ENCODE measurements at regions not wholly inside any gene's neighbourhood (a gene's known extent, or its start where the extent isn't known, plus 50 kb on each side); places are given as distances from the start of the nearest gene placed in this dataset.

DNA sequence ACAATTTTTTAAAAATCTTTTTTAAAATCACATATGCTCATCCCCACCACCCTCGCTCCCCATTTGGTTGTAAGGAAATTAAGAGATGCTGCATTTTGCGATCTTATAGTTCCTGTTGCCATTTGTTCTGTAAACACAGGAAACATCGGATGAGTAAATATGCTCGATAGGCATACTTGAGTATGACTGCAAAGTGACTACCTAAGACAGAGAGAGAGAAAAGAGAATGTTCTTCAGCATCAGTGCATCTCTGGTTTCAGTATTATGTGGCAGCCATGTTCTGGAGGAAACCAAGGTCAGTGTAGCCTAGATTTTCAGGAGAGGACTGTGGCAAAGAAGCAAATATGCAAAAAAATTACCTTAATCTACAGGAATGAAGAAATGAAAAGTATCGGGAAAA is 265.5 kb upstream of the FMN2 start:
- Histone ChIP-seq H3K36me3 (no peaks in the 10 kb centered on the region), H3K27me3 (no peaks in the 10 kb centered on the region), H2AFZ (replicated peaks) (no peak overlapping the region), H3K27ac (no peak overlapping the region), H3F3A (ENCODE audit: low read depth) (no peaks in the 10 kb centered on the region), H3K4me3 (no peak overlapping the region), H3K9ac (no peak overlapping the region), H3K9me3 (ENCODE audit: low read depth) (no peaks in the 10 kb centered on the region), H3K4me1 (no peaks in the 10 kb centered on the region), H3K4me2 (no peak overlapping the region), H3K79me2 (ENCODE audit: low read depth) (no peaks in the 10 kb centered on the region), H4K20me1 (ENCODE audit: low read depth) (no peaks in the 10 kb centered on the region)
- TF ChIP-seq EZH2 (IDR thresholded peaks at IDR 0.05), result no peak
- TF ChIP-seq, protein P1, sequence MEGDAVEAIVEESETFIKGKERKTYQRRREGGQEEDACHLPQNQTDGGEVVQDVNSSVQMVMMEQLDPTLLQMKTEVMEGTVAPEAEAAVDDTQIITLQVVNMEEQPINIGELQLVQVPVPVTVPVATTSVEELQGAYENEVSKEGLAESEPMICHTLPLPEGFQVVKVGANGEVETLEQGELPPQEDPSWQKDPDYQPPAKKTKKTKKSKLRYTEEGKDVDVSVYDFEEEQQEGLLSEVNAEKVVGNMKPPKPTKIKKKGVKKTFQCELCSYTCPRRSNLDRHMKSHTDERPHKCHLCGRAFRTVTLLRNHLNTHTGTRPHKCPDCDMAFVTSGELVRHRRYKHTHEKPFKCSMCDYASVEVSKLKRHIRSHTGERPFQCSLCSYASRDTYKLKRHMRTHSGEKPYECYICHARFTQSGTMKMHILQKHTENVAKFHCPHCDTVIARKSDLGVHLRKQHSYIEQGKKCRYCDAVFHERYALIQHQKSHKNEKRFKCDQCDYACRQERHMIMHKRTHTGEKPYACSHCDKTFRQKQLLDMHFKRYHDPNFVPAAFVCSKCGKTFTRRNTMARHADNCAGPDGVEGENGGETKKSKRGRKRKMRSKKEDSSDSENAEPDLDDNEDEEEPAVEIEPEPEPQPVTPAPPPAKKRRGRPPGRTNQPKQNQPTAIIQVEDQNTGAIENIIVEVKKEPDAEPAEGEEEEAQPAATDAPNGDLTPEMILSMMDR (IDR thresholded peaks at IDR 0.05), result no peak
- no peak for TF ChIP-seq EZH2phosphoT487 (IDR thresholded peaks at IDR 0.05)
- no peaks in the 10 kb centered on the region for H3K9me3 Mint-ChIP-seq
- DNase-seq (ENCODE audit: low spot score), result no peak
- no peak overlapping the region for H3K27ac Mint-ChIP-seq
- no peaks in the 10 kb centered on the region for H3K36me3 Mint-ChIP-seq
- H3K4me3 Mint-ChIP-seq, result no peak overlapping the region
- H3K27me3 Mint-ChIP-seq (ENCODE audit: insufficient read depth, low read depth), result no peaks in the 10 kb centered on the region
- peaks cover 13% of the 10 kb centered on the region for H3K4me1 Mint-ChIP-seq

DNA sequence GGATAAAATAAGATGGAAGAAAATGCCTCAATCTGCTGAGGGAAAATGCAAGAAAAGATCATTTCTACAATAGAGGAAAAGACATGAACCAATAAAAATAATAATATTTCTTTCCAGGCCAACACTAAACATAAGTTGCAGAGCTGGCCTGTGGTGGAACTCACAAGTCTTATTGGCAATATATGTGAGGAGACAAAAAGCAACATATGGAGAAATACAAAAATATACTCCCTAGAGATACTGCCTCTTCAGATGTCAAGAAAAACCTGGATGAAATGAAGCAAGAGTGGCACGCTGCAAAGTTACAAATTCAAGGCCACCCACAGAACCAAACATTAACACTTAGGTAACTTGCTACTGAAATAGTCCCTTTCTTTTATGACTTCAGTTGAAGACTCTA is 264.9 kb upstream of the FMN2 start:
- Histone ChIP-seq H2AFZ (replicated peaks) (no peak overlapping the region), H3K27me3 (no peaks in the 10 kb centered on the region), H3K36me3 (no peaks in the 10 kb centered on the region), H3F3A (ENCODE audit: low read depth) (no peaks in the 10 kb centered on the region), H3K4me1 (no peaks in the 10 kb centered on the region), H3K9me3 (ENCODE audit: low read depth) (no peaks in the 10 kb centered on the region), H3K27ac (no peak overlapping the region), H3K9ac (no peak overlapping the region), H3K4me3 (no peak overlapping the region), H3K4me2 (no peak overlapping the region), H3K79me2 (ENCODE audit: low read depth) (no peaks in the 10 kb centered on the region), H4K20me1 (ENCODE audit: low read depth) (no peaks in the 10 kb centered on the region)
- Mint-ChIP-seq H3K27ac (no peak overlapping the region), H3K9me3 (no peaks in the 10 kb centered on the region), H3K4me1 (peaks cover 14% of the 10 kb centered on the region), H3K27me3 (ENCODE audit: insufficient read depth, low read depth) (no peaks in the 10 kb centered on the region), H3K36me3 (no peaks in the 10 kb centered on the region), H3K4me3 (no peak overlapping the region)
- no peak for DNase-seq (ENCODE audit: low spot score)
- no peak for TF ChIP-seq EZH2phosphoT487 (IDR thresholded peaks at IDR 0.05)
- TF ChIP-seq, protein P1 (IDR thresholded peaks at IDR 0.05), result no peak
- no peak for TF ChIP-seq EZH2 (IDR thresholded peaks at IDR 0.05)

DNA sequence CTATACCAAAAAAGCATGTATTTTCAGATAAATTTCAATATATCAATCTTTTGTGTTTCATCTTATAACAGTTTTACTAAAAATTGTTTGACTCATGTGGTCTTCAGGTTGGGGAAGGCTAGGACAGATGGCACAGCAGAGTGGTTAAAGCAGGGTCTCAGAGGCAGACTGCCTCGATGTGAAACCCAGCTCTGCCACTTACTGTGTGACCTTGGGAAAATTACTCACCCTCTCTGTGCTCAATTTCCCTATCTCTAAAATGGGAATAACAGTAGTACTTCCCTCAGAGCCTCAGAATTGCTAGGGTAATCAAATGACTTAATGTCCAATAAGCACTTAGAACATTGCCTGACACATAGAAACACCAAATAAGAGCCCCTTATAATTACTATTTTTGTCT is 262.1 kb upstream of the FMN2 start:
- H3F3A ChIP-seq (ENCODE audit: low read depth), result no peaks in the 10 kb centered on the region
- no peak for DNase-seq (ENCODE audit: low spot score)
- H3K9me3 ChIP-seq (ENCODE audit: low read depth), result no peaks in the 10 kb centered on the region
- peaks cover 6% of the 10 kb centered on the region for H3K4me1 ChIP-seq
- no peaks in the 10 kb centered on the region for H3K36me3 ChIP-seq
- TF ChIP-seq, protein P1 (IDR thresholded peaks at IDR 0.05), result no peak
- no peak overlapping the region for H3K4me3 ChIP-seq
- no peak overlapping the region for H3K27ac Mint-ChIP-seq
- H3K9ac ChIP-seq, result no peak overlapping the region
- no peaks in the 10 kb centered on the region for H3K9me3 Mint-ChIP-seq
- H3K4me2 ChIP-seq, result no peak overlapping the region
- no peaks in the 10 kb centered on the region for H3K79me2 ChIP-seq (ENCODE audit: low read depth)
- H3K4me1 Mint-ChIP-seq, result peaks cover 26% of the 10 kb centered on the region
- no peaks in the 10 kb centered on the region for H3K36me3 Mint-ChIP-seq
- no peaks in the 10 kb centered on the region for H4K20me1 ChIP-seq (ENCODE audit: low read depth)
- no peaks in the 10 kb centered on the region for H3K27me3 ChIP-seq
- no peaks in the 10 kb centered on the region for H3K27me3 Mint-ChIP-seq (ENCODE audit: insufficient read depth, low read depth)
- H3K4me3 Mint-ChIP-seq, result no peak overlapping the region
- no peak overlapping the region for H2AFZ ChIP-seq (replicated peaks)
- no peak overlapping the region for H3K27ac ChIP-seq
